GM19023 (cell line): ENCODE measurements at regions not wholly inside any gene's neighbourhood (a gene's known extent, or its start where the extent isn't known, plus 50 kb on each side); places are given as distances from the start of the nearest gene placed in this dataset.

Experiments used
- ATAC-seq: cut with Tn5 transposase; IDR thresholded peaks from one replicate; pipeline ENCODE4 v1.9.1; 2021; ENCODE audit warnings: mild to moderate bottlenecking, moderate library complexity; ENCODE audit not compliant: unreplicated experiment

DNA sequence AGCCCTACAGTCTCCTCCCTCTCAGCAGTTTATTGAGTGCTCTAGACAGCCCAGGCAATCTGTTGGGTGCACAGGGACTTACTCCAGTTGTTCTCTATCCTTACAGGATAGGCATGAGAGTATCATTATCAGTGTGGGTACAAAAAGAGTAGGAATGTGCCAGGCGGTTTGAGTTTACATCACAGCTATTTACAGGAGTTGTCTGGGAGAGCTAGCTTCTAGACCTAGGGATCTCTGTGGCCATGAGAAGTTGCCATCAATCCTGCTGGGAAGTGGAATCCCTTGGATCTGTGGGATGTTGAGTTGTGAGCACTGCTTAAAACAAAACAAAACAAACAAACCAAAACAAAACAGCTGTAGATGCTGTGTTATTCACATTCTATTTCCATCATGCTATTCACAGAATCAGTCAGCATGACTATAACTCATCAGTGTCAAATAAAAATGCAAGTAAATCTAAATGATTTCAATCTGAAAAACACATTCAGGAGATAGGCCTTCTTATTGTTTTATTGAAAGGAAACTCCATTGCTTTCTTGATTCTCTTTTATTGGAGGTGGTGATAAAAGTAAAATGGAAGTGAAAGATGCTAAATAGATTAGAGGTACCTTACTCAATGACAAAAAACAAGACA is 552.4 kb upstream of the ZNF608 start:
- ATAC-seq, result no peak

DNA sequence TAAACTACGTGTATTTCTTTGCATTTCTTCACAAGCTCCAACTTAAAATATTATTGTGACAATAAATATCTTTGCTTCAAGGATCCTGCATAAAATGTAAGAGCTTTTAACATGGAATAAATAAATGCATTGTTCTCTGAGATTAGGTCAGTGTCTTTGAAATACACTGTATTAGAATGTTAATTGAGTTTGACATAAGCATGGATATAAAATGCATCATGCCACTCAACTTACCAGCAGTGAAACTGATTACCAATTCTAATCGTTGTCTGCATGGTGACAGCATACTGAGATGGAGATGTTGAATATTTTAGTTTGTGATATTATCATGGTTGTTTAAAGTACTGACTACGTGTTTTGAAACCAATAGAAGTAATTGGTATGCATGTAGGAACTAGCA is 555.3 kb upstream of the ZNF608 start:
- ATAC-seq, result no peak

DNA sequence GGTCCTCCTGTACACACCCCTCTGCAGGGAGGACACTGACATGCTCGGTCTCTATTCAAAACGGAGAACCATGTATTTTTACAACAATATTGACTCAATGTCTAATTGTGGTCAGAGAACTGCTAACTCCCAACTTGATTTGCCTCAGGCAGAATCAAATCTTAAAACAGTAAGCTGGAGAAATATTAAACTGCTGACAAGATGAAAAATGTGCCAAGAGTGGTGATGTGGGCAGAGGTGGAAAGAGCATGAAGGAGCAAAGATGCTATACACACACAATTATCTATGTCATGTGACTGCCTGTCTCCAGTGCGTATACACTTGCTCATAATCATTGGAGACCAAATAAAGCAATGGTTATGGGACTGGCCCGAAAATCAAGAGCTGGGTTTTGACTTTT is 556.1 kb upstream of the ZNF608 start:
- no peak for ATAC-seq

DNA sequence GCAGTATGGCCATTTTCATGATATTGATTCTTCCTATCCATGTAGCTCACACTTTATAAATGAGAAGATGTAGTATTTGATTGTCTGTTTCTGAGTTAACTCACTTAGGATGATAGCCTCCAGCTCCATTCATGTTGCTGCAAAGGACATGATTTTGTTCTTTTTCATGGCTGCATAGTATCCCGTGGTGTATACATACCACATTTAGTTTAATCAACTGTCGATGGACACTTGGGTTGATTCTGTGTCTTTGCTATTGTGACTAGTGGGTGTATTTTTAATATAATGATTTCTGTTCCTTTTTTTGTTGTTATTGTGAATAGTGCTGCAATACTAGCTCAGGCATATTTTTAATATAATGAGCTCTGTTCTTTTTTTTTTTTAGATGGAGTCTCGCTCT is 560.3 kb upstream of the ZNF608 start:
- no peak for ATAC-seq

DNA sequence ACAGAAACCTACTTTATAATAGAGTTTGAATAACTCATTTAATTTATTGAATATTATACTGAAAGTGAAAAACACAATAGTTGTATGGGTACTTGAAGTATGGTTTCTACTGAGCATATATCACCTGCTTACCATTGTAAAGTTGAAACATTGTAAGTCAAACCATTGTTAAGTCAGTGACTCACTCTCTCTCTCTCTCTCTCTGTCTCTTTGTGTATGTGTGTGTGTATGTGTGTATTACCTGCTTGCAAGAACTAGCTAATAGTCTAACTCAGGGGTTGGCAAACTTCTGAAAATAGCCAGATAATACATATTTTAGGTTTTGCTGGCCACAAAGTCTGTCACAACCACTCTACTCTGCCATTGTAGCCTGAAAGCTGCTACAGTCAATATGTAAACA is 564.3 kb upstream of the ZNF608 start:
- no peak for ATAC-seq

DNA sequence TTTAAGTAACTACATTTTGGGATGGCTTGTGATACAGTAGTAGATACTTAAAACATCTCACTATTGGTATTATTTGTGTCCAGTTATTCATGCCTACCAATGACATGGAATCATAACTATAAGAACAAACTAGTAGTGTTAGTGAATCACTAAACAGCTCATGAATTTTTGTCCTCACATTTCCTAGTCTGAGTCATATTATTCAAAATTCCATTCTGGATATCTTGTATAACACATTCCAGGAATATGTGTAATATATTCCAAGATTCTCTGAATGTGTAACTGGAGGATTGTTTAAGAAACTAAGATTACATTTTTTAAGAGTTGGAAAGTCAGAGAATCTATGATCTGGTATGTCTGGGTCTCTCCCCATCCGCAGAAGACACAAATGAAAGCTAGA is 565.3 kb upstream of the ZNF608 start:
- ATAC-seq, result no peak

DNA sequence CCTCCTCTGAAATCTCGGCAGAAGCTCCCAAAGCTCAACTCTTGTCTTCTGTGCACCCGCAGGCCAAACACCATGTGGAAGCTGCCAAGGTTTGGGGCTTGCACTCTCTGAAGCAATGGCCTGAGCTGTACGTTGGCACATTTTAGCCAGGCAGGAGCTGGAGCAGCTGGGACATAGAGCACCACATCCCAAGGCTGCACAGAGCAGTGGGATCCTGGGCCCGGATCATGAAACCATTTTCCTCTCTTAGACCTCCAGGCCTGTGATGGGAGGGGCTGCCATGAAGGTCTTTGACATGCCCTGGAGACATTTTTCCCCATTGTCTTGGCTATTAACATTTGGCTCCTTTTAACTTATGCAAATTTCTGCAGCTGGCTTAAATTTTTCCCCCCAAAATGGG is 567.1 kb upstream of the ZNF608 start:
- no peak for ATAC-seq

DNA sequence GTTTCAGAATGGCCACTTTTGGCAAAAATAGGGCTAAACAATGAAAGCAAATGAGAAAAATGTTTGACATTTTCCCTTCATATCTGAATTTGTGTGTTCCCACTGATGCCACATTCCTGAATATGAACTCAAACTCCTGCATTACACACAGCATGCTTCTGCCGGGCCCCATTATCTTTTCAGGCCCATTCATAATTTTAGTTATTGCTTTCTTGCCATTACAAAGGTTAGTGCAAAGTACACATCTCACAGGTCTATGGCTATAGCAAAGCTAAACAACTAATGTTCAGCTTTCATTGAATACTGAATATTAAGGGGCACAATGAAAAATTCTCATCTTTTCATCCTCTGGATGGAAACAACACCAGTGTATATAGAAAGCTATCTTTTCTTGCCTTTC is 568.9 kb upstream of the ZNF608 start:
- no peak for ATAC-seq

DNA sequence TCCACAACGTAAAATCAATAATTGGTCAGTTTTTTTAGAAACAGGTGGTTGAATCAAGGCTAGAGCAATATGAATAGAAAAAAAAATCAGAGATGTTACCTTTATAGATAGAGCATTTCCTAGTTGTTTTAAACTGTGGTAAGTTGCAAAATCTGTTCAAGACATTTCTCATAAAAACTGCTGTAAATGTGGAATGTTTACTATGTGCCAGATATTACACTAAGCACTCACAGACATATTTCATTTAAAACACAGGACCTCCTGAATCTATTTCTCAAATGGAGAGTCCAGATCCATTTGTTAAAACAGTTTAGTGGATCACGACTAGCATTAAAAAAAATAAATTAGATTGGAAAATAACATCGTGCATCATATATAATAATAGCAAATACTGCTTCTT is 570.0 kb upstream of the ZNF608 start:
- no peak for ATAC-seq

DNA sequence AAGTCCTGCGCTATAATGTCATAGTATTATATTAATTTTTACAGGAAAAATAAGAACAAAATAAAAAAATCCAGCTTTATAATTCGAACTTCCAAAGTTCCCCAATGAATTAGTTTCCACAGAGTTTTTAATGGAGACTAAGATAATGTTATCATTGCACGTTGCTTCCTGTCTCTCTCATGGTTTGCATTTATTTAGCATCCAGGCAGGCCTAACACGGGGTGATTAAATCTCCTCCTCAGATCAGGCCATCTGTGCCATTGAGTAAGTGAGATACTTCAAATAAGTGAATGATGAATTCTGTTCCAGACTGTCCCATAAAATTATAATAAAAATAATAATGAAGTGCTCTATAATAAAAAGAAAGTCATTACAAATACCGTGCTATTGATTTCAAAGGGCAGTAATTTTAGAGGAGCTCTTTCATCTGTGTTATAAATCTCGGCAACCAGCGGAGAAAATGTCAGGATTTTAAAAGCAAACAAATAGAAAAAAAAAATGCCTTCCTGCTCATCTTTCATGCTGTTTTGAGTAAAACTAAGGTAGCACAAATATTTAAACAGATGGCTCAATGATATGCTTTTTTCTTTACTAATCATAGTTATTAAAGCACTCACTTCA is 570.6 kb upstream of the ZNF608 start:
- ATAC-seq, result no peak

DNA sequence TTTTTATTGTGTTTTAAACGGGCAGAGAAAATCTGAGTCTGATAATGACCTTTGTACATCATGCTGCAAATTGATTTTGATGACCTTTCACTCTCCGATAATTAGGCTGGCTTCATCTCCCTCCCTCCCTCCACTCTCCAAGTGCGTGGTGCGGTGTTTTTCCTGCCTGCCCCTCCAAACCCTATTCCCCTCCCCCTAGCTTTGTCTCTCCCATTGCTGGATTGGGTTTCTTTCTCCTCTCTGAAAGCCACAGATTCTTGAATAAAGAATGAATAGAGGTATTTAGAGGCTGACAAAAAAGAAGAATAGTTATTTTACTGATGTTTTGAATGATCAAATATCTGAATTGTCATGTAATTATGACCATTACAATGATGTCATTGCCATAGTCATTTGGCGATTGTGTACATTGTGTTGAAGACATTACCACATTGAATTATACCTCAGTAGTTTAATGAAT is 571.1 kb upstream of the ZNF608 start:
- ATAC-seq, result no peak

DNA sequence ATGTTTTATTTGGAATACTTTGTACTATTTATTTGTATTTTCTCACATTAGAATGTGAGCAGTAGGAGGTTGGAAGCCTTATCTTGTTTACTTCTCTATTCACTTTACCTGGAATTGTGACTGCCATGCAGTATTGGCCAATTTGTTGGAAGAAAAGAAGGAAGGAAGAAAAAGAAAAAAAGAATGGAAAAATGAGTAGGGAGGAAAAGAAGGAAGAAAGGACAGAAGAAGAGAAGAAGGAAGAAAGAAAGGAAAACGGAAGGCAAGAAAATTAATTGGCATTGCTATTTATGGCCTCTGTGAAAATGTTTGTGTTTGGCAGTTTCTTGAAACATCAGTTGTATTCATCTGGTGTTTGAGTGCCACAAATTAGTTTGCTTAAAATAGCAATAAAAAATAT is 575.2 kb upstream of the ZNF608 start:
- no peak for ATAC-seq

DNA sequence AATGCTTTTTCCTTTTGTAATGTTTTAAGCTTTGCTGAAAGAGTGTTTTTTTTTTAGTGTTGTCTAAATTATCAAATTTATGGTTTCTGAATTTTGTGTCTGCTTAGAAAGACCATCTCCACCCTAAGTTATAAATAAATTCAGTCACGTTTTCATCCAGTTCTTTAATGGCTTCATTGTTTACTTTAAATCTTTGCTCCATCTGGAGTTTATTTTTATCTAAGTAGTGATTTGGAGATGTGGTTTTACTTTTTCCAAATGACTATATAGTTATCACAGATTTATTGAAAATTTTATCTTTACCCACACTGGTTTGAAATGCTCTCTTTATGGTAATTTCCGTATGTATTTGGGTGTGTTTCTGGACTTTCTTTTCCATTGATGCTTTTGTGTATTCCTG is 577.2 kb upstream of the ZNF608 start:
- ATAC-seq, result no peak

DNA sequence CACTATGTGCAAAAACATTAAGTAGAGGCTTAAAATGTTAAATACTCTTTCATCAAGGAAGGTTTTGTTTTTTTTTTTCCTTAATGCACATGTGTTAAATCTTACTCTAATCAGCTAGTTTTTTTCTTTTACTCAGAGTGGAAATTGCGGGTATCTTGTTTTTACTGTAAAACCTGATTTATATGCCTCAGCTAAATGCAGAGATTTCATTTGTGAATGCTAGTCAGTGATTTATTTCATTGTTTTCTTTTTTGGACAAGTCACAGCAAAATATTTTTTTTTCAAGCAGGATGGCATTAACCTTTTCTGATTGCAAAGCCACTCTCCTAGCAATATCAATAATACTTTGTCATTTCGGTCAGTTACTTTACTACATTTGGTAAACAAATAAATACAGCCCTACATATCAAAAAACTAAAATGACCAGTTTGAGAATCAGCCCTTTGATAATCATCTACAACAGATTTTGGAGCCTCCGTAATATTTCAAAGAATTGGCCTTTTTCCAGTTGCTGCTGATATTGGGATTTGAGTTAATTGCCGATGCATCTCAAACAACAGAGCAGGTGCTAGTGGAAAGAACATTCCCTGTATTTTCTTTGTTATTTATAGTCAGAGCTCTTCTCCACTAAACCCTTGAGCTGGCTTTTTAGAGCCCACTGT is 579.2 kb upstream of the ZNF608 start:
- ATAC-seq, result no peak

DNA sequence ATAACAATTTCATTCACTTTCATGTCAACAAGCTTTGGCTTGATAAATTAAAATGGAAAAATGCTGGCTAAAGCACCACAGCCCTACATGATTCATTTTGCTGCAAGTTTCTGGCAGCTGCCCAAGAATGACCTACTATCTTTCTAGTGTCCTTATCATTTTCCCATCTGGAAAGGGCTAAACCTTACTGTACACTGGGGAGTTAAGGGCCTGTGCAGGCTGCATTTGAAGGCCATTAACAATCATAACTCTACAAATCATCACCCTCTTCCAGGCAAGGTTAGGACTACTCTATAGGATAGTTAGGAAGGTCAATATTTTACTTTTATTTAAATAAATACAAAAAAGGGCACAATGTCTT is 579.7 kb upstream of the ZNF608 start:
- no peak for ATAC-seq

DNA sequence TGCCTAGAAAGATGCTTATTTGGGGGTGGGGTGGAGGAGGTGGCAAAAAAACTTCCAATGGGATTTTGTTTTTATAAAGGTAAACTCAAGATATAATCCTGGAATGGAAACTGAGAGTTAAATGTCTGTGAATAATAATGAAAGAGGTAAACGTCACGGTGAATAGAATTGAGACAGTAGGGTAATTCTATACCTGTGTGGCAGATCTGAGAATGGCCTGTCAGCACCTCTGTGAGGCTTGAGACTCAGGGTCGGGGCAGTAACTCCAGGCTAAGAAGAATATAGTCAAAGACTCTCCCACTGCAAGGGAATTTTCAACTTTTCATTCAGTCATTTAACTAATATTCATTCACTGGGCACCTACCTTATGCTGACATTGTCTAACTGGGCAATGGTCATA is 581.2 kb upstream of the ZNF608 start:
- no peak for ATAC-seq

DNA sequence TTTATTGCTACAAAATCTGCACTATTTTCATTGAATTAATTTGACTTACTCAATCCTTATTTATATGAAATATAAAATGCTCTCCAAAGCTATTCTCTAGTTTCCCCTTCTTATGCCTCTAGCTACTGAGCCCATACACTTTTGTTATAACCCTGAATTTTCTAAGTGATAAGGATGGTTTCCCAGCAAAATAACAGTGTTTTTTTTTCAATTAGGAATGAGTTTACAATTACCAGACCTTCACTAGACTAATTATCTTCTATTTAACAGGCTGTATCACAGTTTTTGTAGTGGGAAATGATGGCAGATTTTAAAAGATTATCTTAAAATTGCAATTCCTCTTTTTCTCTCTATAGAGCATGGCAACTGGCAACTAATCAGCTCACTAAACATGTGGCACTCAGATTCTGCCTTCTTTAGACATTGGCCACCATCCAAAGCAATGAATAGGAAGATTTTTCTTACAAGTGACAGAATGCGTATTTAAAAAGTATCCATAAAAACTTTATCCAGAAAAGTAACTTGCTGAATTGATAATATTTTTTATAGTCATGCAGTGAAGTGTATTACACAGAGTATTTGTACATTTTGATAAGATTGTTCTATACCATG is 585.7 kb upstream of the ZNF608 start:
- ATAC-seq, result no peak

DNA sequence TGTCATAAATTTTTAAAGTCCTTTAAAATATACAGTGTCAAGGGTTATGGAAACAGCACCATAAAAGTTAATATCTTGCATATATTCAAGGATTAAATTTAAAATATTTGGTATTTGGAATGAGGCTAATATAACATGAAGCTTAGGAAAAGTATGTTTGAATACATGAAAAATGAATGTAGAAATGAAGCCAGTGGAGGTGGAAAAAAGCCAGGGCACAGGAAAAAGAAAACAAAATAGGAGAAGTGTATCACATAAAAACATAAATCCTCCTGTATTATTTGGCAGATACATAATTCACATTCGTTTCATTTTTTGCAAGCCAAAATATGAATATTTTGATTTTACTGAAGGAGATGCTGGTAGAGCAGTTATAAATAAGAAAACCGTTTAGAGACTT is 587.0 kb upstream of the ZNF608 start:
- no peak for ATAC-seq

DNA sequence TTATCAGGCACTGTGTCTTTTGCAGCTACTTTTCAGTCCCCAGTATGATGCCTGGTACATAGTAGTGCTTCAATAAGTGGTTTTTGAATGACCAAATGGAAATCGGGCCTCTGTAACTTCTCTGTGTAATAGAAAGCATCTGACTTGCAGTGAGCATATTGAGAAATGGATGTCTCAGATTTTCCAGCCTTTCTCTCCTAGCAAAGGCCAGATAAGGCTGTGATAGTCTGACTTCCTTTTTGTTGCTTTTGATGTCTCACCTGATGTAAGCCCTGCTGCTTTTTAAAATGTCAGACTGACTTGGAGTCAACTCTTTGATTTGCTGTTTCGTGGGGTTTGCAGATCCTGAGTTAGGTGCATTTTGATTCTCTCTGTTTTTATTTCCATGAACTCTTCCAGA is 590.0 kb upstream of the ZNF608 start:
- ATAC-seq, result no peak

DNA sequence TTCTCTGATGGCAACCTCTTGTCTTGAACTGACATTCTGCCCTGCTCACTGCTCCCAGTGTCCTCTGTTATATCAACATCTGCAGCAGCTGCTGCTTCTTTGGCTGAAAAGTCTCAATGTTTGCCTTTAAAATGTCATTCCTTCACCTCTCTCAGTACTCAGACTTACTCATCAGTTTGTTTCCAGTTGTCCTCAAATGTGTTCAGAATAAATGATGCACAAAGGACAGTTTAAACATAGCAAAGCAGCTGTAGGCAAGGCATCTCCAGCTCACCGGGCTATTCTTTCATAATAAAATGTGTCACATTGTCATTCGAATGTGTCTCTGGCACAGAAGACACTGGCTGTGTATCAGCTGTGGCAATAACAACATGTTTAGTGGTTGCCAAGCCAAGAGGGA is 590.9 kb upstream of the ZNF608 start:
- no peak for ATAC-seq

DNA sequence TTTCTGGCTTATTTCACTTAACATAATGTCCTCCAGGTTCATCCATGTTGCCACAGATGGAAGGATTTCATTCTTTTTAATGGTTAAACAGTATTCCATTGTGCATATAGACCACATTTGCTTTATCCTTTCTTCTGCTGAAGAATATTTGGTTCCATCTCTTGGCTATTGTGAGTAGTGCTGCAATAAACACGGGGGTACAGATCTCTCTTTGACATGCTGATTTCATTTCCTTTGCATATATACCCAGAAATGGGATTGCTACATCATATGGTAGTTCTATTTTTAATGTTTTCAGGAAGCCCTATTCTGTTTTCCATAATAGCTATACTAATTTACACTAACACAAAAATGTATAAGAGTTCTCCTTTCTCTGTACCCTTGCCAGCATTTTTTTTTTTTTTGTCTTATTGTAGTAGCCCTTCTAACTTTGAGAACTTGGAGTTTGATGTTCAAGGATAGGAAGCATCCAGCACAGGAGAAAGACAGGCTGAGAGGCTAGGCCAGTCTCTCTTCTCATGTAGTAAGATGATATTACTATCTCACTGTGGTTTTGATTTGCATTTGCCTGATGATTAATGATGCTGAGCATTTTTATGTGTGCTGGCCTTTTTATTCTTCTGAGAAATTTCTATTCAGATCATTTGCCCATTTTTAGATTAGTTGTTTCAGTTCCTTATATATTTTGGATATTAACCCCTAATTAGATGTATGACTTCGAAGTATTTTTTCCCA is 592.2 kb upstream of the ZNF608 start:
- ATAC-seq, result no peak

DNA sequence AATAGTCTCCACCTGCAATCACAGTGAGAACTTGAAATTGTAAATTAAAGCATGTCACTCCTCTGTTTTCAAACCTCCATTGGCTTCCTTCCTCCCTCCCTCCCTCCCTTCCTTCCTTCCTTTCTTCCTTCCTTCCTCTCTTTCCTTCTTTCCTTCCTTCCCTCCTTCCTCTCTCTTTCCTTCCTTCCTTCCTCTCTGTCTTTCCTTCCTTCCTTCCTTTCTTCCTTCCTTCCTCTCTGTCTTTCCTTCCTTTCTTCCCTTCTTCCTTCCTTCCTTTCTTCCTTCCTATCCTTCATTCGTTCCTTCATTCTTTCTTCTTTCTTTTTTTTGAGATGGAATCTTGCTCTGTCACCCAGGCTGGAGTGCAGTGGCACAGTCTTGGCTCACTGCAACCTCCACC is 595.0 kb upstream of the ZNF608 start:
- no peak for ATAC-seq
